ENCODE measurements at regions not wholly inside any gene's neighbourhood (a gene's known extent, or its start where the extent isn't known, plus 50 kb on each side); places are given as distances from the start of the nearest gene placed in this dataset.

GRCh38 chr3:110644203-110644602, 427.4 kb upstream of the NECTIN3 start:
- no peak for TF ChIP-seq POLR2AphosphoS5 (IDR thresholded peaks at IDR 0.05; ENCODE audit: borderline replicate concordance, low read depth, low read length)
- TF ChIP-seq FOXP2 (optimal IDR thresholded peaks at IDR 0.05; ENCODE audit: control extremely low read depth, extremely low read length, insufficient read depth): no peak
- TF ChIP-seq EZH2 (IDR thresholded peaks at IDR 0.05): no peak

All from SK-N-MC (cell line).